ENCODE measurements at regions not wholly inside any gene's neighbourhood (a gene's known extent, or its start where the extent isn't known, plus 50 kb on each side); places are given as distances from the start of the nearest gene placed in this dataset.

DNA sequence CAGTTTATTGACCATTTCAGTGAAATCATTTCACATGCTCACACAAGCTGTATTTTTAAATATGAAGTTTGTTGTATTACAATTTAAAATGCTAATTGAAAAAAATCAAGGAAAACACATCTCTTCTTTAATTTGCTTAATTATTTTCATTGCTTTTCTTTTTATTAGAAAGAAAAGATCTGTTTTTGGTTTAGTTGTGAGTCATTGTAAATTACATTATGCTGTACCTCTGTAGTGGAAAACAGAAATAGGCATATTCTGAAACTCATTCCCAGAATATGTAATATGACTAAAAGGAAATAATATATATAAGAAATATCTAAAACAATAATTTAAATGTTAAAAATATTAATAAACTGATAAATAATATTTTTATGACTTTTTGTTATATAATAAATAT lies 161.9 kb downstream of the HGF start:
- H3K9me1 ChIP-seq (replicated peaks; ENCODE audit: control insufficient read depth, extremely low read depth, insufficient read depth, low read length): no peaks in the 10 kb centered on the region
- no peaks in the 10 kb centered on the region for H3K4me1 ChIP-seq (ENCODE audit: control insufficient read depth, extremely low read depth, insufficient read depth, low read length)
- no peaks in the 10 kb centered on the region for H3K36me3 ChIP-seq (ENCODE audit: control insufficient read depth in 2 of 2, extremely low read depth in 1 of 2, insufficient read depth in 2 of 2, low read length in 2 of 2)
- H3K9me3 ChIP-seq (replicated peaks; ENCODE audit: control insufficient read depth, insufficient read depth, low read length): no peaks in the 10 kb centered on the region
- no peaks in the 10 kb centered on the region for H3K79me2 ChIP-seq (ENCODE audit: control insufficient read depth, insufficient read depth, low read length)
- no peak for DNase-seq (ENCODE audit: low read depth, low spot score)
- no peaks in the 10 kb centered on the region for H3K27me3 ChIP-seq (ENCODE audit: control insufficient read depth in 2 of 2, insufficient read depth in 2 of 2, low read length in 2 of 2)
- intact Hi-C loops (cut with micrococcal nuclease): no loop called here
- no peaks in the 10 kb centered on the region for H4K20me1 ChIP-seq (replicated peaks; ENCODE audit: control insufficient read depth, extremely low read depth, insufficient read depth, low read length)
- dilution Hi-C loops (cut with MboI; ENCODE audit: extremely low pct_ligation_motif_present, low sequenced_read_pairs): no loop called here
- BruUV-seq (replicated peaks): no TSS peak
- CTCF ChIA-PET: no interaction called here
- no peak overlapping the region for H3K4me2 ChIP-seq (ENCODE audit: insufficient read depth, low read length)
- TF ChIP-seq, protein P1, sequence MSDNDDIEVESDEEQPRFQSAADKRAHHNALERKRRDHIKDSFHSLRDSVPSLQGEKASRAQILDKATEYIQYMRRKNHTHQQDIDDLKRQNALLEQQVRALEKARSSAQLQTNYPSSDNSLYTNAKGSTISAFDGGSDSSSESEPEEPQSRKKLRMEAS (IDR thresholded peaks at IDR 0.05; ENCODE audit: insufficient read depth, insufficient read length): no peak
- TF ChIP-seq GATA2 (IDR thresholded peaks at IDR 0.05; ENCODE audit: insufficient read depth, insufficient read length, low read depth, low read length) (no peak), POLR2AphosphoS5 (IDR thresholded peaks at IDR 0.05; ENCODE audit: insufficient read depth, low read depth, low read length) (no peak), EZH2 (IDR thresholded peaks at IDR 0.05; ENCODE audit: borderline replicate concordance, low read depth, low read length, severe bottlenecking) (no peak), MYC (IDR thresholded peaks at IDR 0.05; ENCODE audit: low read depth, low read length) (no peak), JUN (IDR thresholded peaks at IDR 0.05; ENCODE audit: borderline replicate concordance, insufficient read depth, insufficient read length, low read depth) (no peak), FOS (IDR thresholded peaks at IDR 0.05; ENCODE audit: borderline replicate concordance, insufficient read depth, low read length) (no peak), POLR2A (IDR thresholded peaks at IDR 0.05; ENCODE audit: low read depth, low read length) (no peak)
- TF ChIP-seq, protein P2, sequence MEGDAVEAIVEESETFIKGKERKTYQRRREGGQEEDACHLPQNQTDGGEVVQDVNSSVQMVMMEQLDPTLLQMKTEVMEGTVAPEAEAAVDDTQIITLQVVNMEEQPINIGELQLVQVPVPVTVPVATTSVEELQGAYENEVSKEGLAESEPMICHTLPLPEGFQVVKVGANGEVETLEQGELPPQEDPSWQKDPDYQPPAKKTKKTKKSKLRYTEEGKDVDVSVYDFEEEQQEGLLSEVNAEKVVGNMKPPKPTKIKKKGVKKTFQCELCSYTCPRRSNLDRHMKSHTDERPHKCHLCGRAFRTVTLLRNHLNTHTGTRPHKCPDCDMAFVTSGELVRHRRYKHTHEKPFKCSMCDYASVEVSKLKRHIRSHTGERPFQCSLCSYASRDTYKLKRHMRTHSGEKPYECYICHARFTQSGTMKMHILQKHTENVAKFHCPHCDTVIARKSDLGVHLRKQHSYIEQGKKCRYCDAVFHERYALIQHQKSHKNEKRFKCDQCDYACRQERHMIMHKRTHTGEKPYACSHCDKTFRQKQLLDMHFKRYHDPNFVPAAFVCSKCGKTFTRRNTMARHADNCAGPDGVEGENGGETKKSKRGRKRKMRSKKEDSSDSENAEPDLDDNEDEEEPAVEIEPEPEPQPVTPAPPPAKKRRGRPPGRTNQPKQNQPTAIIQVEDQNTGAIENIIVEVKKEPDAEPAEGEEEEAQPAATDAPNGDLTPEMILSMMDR (IDR thresholded peaks at IDR 0.05; ENCODE audit: extremely low read depth in 1 of 2, insufficient read depth in 1 of 2, low read depth in 1 of 2, low read length in 2 of 2): no peak
- no peak overlapping the region for H3K4me3 ChIP-seq (replicated peaks in 1 of 3; ENCODE audit: insufficient read depth in 1 of 3, low read depth in 1 of 3, low read length in 3 of 3)
- POLR2A ChIA-PET: no interaction called here
- H3K27ac ChIP-seq (ENCODE audit: insufficient read depth, low read depth, low read length): no peak overlapping the region
- H3K9ac ChIP-seq (replicated peaks; ENCODE audit: extremely low read depth, insufficient read depth, low read length): no peak overlapping the region
- no peak for FAIRE-seq
- H2AFZ ChIP-seq (ENCODE audit: low read depth, low read length): no peak overlapping the region
